ENCODE measurements at regions not wholly inside any gene's neighbourhood (a gene's known extent, or its start where the extent isn't known, plus 50 kb on each side); places are given as distances from the start of the nearest gene placed in this dataset.

DNA sequence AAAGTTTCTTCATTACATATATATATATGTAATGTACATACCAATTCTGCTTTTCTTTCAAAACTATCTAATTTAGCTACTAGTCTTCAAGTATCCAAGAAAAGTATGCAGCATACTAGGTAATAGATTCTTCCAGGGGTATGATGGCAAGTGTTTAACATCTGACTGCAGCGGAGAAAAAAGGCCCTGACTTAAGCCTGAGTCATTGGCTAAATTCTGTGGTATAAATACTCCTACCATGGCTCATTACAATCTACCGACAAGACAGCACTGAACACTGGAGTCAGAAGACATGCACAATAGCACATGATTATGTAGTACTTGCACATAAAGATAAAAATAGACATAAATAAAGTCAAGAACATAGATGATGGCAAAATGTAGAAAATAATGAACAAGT is 439.9 kb downstream of the BRINP1 start:
- DNase-seq (ENCODE audit: low spot score), result no peak

- DNase-seq (ENCODE audit: low spot score), result no peak
Measured at GRCh38 chr9:118931941-118932340, 437.3 kb downstream of the BRINP1 start.

GRCh38 chr9:118938581-118938980 is 430.7 kb downstream of the BRINP1 start:
- no peak for DNase-seq (ENCODE audit: low spot score)

DNA sequence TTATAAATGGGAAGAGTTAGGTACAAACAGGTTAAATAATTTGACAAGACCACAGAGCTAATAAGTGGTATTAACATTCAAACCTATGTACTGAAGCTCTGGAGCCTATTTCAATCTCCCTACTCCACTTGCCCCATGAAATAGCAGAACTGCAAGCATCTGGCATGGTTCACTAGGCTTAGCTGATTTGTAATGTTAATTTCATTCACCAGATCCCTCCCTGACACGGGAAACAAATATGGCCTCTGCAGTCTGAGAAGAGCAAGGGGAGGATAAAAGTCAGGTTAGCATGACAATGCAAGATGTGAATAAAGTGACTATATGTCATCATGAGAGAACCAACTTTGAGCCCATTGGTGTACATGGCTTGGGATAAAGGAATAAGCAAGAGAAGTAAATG is 428.8 kb downstream of the BRINP1 start:
- DNase-seq (ENCODE audit: low spot score), result no peak

DNA sequence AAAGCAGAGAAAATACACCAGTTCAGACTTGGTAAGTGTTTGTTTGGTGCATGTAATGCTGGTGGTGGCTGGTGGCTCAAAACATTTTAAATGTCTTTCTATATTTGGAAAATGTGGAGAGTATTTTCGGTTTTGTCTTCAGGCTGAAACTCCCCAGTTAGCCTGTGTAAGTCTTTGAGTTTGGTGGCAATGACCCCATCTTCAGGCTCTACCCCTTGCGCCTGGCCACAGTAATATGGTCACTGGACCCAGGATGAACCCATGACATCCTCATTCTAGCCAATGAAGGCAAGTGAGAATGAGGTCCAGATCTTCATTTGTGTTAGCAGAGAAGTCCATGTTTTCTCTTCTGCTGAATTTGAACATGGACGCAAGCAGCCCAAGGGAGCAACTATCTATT is 422.6 kb downstream of the BRINP1 start:
- no peak for DNase-seq (ENCODE audit: low spot score)

GRCh38 chr9:118954857-118955256 is 414.4 kb downstream of the BRINP1 start:
- DNase-seq (ENCODE audit: low spot score), result no peak

DNA sequence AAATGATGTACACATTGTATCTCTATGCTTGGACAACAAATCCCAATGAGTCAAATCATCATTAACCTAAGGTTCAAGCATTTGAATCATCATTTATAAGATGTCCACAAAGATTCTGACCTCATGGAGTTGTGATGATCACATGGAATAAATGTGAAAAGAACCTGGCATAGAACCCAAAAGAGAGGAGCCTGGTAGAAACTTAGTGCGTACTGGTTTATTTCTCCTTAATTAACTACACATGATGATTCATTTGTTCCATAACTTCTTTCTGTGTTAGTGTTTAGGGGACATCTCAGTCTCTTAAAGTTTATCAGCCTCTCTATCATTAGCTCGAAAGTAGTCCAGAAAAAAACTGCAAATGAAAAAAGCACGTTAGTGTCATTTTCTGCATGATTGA is 411.6 kb downstream of the BRINP1 start:
- no peak for DNase-seq (ENCODE audit: low spot score)

DNA sequence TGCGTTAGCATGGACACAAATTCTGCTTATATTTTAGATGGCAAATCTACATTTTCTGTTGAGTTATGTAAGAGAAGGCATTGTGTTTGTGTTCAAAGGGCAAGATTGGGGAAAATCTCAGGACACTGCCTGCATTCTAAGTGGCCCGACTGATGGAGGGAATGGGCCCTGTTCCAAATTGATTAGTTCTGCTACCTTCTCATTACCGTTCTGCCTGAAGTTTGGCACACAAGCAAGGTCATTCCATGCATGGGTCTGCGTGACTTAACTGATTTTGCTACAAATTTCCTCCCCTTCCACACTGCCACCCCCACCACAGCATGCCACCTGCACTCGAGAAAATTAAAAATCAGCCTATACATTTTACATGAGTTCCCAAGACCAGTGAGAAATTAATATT is 409.9 kb downstream of the BRINP1 start:
- no peak for DNase-seq (ENCODE audit: low spot score)

DNA sequence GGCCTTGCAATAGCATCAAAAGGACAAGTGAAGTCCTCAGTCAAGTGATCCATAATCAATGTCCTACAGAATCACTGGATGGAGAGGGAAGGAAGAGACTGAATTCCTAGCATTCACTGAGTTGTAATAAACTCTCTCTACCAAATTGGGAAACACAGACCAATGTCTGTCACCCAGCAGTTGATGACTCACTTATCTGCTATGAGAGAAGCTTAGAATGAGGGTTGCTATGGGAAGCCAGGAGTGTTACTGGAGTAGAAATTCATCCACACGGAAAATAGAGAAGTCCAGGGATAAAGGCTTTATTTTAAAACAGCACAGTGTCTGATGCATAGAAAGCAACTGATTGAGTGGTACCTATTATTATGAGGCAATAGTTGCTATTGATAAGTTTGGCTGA is 407.4 kb downstream of the BRINP1 start:
- DNase-seq (ENCODE audit: low spot score), result no peak

- DNase-seq (ENCODE audit: low spot score), result no peak
Measured at GRCh38 chr9:118962426-118962825, 406.8 kb downstream of the BRINP1 start.

DNA sequence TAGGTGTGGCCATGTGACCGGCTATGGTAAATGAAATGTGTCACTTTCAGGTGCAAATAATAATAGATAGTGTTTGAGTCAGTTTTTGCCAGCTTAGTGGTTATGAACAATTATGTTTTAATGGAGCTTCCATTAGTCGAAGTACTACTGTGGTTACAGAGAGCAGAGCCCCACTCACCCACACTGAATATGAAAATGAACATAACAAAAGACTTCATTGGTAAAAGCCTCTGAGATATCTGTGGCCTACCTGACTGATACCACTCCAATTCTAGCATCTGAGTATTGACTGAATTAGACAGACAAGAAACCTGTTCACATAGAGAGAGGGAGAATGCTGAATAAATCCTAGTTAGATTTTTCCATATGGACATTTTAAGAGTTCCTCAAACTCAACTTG is 405.6 kb downstream of the BRINP1 start:
- no peak for DNase-seq (ENCODE audit: low spot score)

GRCh38 chr9:118967901-118968300 is 401.3 kb downstream of the BRINP1 start:
- no peak for DNase-seq (ENCODE audit: low spot score)

- DNase-seq (ENCODE audit: low spot score), result no peak
Measured at GRCh38 chr9:118975736-118976135, 393.5 kb downstream of the BRINP1 start.

- DNase-seq (ENCODE audit: low spot score), result no peak
Measured at GRCh38 chr9:118976160-118976559, 393.1 kb downstream of the BRINP1 start.

- no peak for DNase-seq (ENCODE audit: low spot score)
Measured at GRCh38 chr9:118984607-118985006, 384.6 kb downstream of the BRINP1 start.

GRCh38 chr9:118985851-118986250 is 383.4 kb downstream of the BRINP1 start:
- DNase-seq (ENCODE audit: low spot score), result no peak

DNA sequence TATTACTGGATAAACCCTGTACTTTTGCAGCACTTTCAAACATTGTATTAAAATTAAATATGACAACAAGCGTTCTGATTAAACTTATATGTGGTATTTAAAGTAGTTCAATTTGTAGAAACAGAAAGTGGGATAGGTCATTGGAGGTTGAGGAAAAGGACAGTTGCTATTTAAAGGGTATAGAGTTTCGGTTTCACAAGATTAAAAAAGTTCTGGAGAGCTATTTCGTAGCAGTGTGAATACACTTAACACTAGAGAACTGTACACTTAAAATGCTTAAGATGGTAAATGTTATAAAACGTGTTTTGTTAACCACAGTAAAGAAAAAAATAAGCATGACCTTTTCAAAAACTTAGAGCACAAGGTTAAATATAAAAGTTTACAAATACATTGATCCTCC is 382.1 kb downstream of the BRINP1 start:
- no peak for DNase-seq (ENCODE audit: low spot score)

DNA sequence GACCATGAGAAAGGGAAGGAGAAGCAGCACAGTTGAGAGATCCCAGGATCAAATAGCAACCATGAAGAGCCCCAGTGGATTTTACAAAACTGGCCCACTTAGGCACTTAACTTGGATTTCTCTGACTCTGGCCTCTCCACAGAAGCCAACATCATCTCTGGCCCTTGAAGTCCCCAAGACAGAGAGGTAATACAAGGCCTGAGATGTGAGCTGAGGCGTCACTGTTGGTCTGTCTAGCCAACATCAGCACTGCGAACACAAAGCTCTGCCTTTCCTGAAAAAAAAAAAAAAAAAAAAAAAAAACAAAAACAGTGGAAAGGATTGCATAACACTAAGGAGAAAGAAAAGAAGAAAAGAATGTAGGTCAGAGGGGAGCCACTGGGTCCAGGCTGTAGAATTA is 378.3 kb downstream of the BRINP1 start:
- no peak for DNase-seq (ENCODE audit: low spot score)

DNA sequence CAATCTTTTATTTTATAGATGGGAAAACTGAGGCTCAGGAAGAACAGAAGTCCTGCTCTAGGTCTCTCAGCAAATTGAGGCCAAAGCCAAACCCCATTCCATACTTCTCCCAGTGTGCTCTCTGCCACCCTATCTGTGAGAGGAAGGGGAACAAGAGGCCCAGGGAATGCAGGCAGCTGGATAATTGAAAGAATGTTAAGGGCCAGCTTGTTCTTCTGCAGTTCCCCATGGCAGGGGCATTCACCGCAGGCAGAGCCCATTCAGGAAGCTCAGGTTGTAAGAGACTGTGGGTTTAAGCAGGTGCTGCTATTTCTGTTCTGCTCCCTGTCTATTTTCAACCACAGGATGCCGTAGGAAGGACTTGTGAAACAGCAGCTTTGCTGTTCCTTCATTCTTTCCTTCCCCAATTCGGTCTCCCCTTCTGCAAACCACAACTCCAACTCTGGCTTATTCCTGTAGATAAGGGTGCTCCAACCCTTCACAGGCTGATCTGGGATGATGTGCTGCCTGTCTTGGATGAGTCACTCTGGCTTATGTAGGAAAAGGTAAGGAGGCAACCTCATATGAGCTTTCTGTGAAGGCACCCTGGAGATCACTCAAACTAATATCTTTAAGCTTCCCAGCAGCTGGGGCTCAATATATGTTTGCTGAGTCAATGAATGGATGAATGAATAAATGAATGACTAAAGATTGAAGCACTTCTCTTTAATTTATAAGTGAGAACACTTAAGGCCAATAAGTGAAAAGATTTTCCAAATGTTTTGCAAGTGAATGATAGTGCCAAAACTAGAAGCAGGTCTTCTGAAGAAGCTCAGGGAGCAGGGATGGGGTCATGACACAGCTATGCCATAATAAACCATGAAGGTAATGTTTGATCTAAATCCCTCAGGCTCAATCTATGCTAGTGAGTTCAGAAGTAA is 377.6 kb downstream of the BRINP1 start:
- no peak for DNase-seq (ENCODE audit: low spot score)

- no peak for DNase-seq (ENCODE audit: low spot score)
Measured at GRCh38 chr9:118992813-118993794, 376.1 kb downstream of the BRINP1 start.

- DNase-seq (ENCODE audit: low spot score), result no peak
Measured at GRCh38 chr9:118993965-118994364, 375.3 kb downstream of the BRINP1 start.

GRCh38 chr9:119002491-119002890 is 366.7 kb downstream of the BRINP1 start:
- no peak for DNase-seq (ENCODE audit: low spot score)

Measured in HT-29 (cell line).